ENCODE measurements at regions not wholly inside any gene's neighbourhood (a gene's known extent, or its start where the extent isn't known, plus 50 kb on each side); places are given as distances from the start of the nearest gene placed in this dataset.
A peak's percentile ranks its signal among the peaks of the same experiment; 100 is the strongest.

DNA sequence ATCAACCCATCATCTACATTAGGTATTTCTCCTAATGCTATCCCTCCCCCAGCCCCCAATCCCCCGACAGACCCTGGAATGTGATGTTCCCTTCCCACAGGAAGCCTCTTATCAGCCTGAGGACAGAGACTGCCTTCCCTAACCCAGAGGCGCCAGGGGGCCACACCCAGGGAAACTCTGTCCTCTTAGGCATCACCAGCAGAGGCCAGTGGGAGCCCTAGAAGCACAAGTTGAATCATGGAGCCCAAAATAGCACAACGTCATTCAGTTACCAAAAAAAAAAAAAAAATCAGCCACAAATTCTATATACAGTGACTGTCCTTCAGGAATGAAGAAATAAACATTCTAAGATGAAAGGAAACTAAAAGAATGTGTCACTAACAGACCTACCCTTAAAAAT lies 625.7 kb downstream of the TFAP2A start:
- Histone ChIP-seq H3K27ac (ENCODE audit: insufficient read depth, low read length) (no peak overlapping the region), H3K27me3 (ENCODE audit: control insufficient read depth, insufficient read depth, low read length) (no peaks in the 10 kb centered on the region), H3K23ac (ENCODE audit: low read depth, low read length) (no peak overlapping the region), H4K8ac (ENCODE audit: low read depth in 2 of 2, low read length in 2 of 2) (0 out of 4 replicates have a peak overlapping the region, but pooled peaks of 1 of the 2 experiments have one; percentile 70), H4K91ac (ENCODE audit: insufficient read depth, low read depth, low read length) (no peak overlapping the region), H3K4me2 (ENCODE audit: low read depth, low read length) (no peak overlapping the region), H3K9me1 (ENCODE audit: insufficient read depth, low read length) (no peaks in the 10 kb centered on the region), H2AK9ac (replicated peaks; ENCODE audit: low read depth, low read length, poor library complexity) (no peak overlapping the region), H3K4ac (ENCODE audit: low read depth, low read length) (no peak overlapping the region), H3K18ac (ENCODE audit: low read depth, low read length) (no peak overlapping the region), H3K9me3 (ENCODE audit: control insufficient read depth, insufficient read depth, low read length) (no peaks in the 10 kb centered on the region), H3K14ac (replicated peaks; ENCODE audit: low read depth, low read length) (no peak overlapping the region), H2BK120ac (ENCODE audit: low read depth, low read length) (no peak overlapping the region), H3K4me1 (ENCODE audit: control insufficient read depth, insufficient read depth, low read length) (no peaks in the 10 kb centered on the region), H3K56ac (ENCODE audit: extremely low read depth, insufficient read depth, low read length) (no peak overlapping the region), H3K4me3 (ENCODE audit: insufficient read depth, low read depth, low read length) (no peak overlapping the region), H3K9ac (ENCODE audit: low read depth, low read length) (no peak overlapping the region), H2AK5ac (ENCODE audit: low read depth, low read length) (no peak overlapping the region), H4K5ac (ENCODE audit: low read depth, low read length) (no peak overlapping the region), H3K36me3 (ENCODE audit: control insufficient read depth, insufficient read depth, low read length) (no peaks in the 10 kb centered on the region), H3K79me1 (ENCODE audit: low read depth in 1 of 2, low read length in 2 of 2) (no peaks in the 10 kb centered on the region), H2BK15ac (ENCODE audit: low read depth, low read length) (no peak overlapping the region), H4K20me1 (ENCODE audit: insufficient read depth, low read length) (no peaks in the 10 kb centered on the region), H2BK5ac (ENCODE audit: low read depth, low read length, poor library complexity, severe bottlenecking) (no peak overlapping the region), H2BK20ac (ENCODE audit: low read depth, low read length) (no peak overlapping the region), H2AFZ (replicated peaks; ENCODE audit: low read length, poor library complexity) (no peak overlapping the region)
- ATAC-seq (ENCODE audit: low read depth), result peak; percentile 84
- in situ Hi-C loops (cut with MboI; ENCODE audit: low sequenced_read_pairs) (no loop called here), intact Hi-C loops (cut with micrococcal nuclease) (loop anchor here (10.0 kb wide), 1 partner anchor 144 kb away; no protein-coding TSS in a partner anchor), dilution Hi-C loops (cut with HindIII; ENCODE audit: low sequenced_read_pairs, unreplicated experiment) (no loop called here)
- POLR2A ChIA-PET (ENCODE audit: unreplicated experiment), result no interaction called here
- no CpG with 5 or more reads among the region's 3 CpGs for WGBS, 2 experiments (ENCODE audit: extremely low coverage in 2 of 2, insufficient read length in 1 of 2)
- CTCF ChIA-PET, result no interaction called here
- DNase-seq, result peak; percentile 66
- no TSS peak for BruUV-seq (replicated peaks)
- TF ChIP-seq NFE2L2 (IDR thresholded peaks at IDR 0.05; ENCODE audit: low read depth, low read length) (no peak), RAD21 (IDR thresholded peaks at IDR 0.05; ENCODE audit: low read length) (peak; percentile 9; the same call in 1 of the 2 replicates)
